Upper lobe of left lung (tissue), 6 donors: ENCODE measurements at regions not wholly inside any gene's neighbourhood (a gene's known extent, or its start where the extent isn't known, plus 50 kb on each side); places are given as distances from the start of the nearest gene placed in this dataset.

Experiments
- ATAC-seq, 2 donors: fragments of 200-7000 bp; cut with Tn5 transposase; one replicate each; pipeline ENCODE4 v1.9.1; 2022; ENCODE audit warnings: mild to moderate bottlenecking in 2 of 2, moderate library complexity in 2 of 2; ENCODE audit not compliant: low FRiP score in 2 of 2
- DNase-seq, 2 donors: peaks; one replicate each; pipeline ENCODE4 v3.0.0-alpha.2; 2019 to 2020
- H3K27ac ChIP-seq, 4 donors: fragments of 200-600 bp; sonication (generic); one replicate each; pipeline ENCODE4 v1.5.1; 2016 to 2019
- H3K27me3 ChIP-seq, 4 donors: fragments of 200-600 bp; sonication (generic); one replicate each; pipeline ENCODE4 v1.5.1; 2017 to 2019
- H3K36me3 ChIP-seq, 4 donors: fragments of 200-600 bp; sonication (generic); one replicate each; pipeline ENCODE4 v1.5.1; 2016 to 2019
- H3K4me1 ChIP-seq, 4 donors: fragments of 200-600 bp; sonication (generic); one replicate each; pipeline ENCODE4 v1.5.1; 2018 to 2019
- H3K4me3 ChIP-seq, 4 donors: fragments of 200-600 bp; sonication (generic); one replicate each; pipeline ENCODE4 v1.5.1; 2017 to 2019; ENCODE audit warnings: mild to moderate bottlenecking in 2 of 4, moderate library complexity in 1 of 4
- H3K9me3 ChIP-seq, 4 donors: fragments of 200-600 bp; sonication (generic); one replicate each; pipeline ENCODE4 v1.5.1; 2018 to 2019
- EP300 ChIP-seq, 4 donors: sonication (generic); formaldehyde crosslinking; IDR thresholded peaks; one replicate each; pipeline ENCODE4 v1.5.1; 2017; ENCODE audit warnings: antibody characterized with exemption in 4 of 4, control low read depth in 2 of 4
- POLR2A ChIP-seq, 4 donors: fragments of 450-650 bp; IDR thresholded peaks; one replicate each; pipeline ENCODE4 v1.5.1; 2016 to 2017; ENCODE audit warnings: antibody characterized with exemption in 4 of 4, mild to moderate bottlenecking in 2 of 4
- WGBS, 2 donors: methylation state at CpG; one replicate each; pipeline ENCODE4 v1.1.5; 2017 to 2018; 5-methylcytosine and 5-hydroxymethylcytosine counted together
- TF ChIP-seq, protein P1 (sequence below), 6 experiments: fragments of 450-650 bp in 4 of 6; fragments of 200-600 bp in 2 of 6; sonication (generic) in 2 of 6; IDR thresholded peaks; one replicate each; pipeline ENCODE4 v1.5.1; 2016 to 2019; ENCODE audit warnings: antibody characterized with exemption in 6 of 6
- donor health status: DM: no; HTN: no; CAD: no; lungs with moderate emphysema.
- donor health status: DM: no; HTN: yes; CAD: no; lungs with severe emphysema.

DNA sequence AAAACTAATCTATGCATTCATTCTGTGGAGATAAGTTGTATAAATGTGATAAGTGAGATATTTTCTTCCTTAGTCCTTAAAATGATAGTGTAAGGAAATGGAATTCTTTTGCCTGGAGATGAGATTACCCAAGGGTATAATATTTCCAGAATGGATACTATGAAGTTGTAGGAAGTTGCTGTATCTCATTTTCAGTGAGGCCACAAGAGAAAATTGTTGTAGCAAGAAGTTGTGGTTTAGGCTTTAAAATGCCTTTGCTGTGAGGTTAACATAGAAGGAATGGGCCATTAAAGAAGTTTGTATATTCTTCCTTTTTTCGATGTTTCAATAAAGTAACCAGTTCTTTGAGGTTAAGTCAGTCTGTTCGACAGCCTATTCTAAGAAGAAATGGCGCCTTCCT, 50.7 kb upstream of the LIN7C start:
- no peak for ATAC-seq
- no peaks in the 10 kb centered on the region for H3K27me3 ChIP-seq
- H3K4me1 ChIP-seq = no peaks in the 10 kb centered on the region
- TF ChIP-seq EP300 (IDR thresholded peaks at IDR 0.05) (no peak), POLR2A (IDR thresholded peaks at IDR 0.05) (no peak)
- TF ChIP-seq, protein P1, sequence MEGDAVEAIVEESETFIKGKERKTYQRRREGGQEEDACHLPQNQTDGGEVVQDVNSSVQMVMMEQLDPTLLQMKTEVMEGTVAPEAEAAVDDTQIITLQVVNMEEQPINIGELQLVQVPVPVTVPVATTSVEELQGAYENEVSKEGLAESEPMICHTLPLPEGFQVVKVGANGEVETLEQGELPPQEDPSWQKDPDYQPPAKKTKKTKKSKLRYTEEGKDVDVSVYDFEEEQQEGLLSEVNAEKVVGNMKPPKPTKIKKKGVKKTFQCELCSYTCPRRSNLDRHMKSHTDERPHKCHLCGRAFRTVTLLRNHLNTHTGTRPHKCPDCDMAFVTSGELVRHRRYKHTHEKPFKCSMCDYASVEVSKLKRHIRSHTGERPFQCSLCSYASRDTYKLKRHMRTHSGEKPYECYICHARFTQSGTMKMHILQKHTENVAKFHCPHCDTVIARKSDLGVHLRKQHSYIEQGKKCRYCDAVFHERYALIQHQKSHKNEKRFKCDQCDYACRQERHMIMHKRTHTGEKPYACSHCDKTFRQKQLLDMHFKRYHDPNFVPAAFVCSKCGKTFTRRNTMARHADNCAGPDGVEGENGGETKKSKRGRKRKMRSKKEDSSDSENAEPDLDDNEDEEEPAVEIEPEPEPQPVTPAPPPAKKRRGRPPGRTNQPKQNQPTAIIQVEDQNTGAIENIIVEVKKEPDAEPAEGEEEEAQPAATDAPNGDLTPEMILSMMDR (IDR thresholded peaks at IDR 0.05) = no peak
- H3K9me3 ChIP-seq = no peaks in the 10 kb centered on the region
- 86 to 94% methylated on average over 3 of the region's 3 CpGs for WGBS, 2 donors
- H3K36me3 ChIP-seq = no peaks in the 10 kb centered on the region
- H3K27ac ChIP-seq = no peak overlapping the region
- DNase-seq = no peak
- H3K4me3 ChIP-seq = no peak overlapping the region
